ENCODE measurements at regions not wholly inside any gene's neighbourhood (a gene's known extent, or its start where the extent isn't known, plus 50 kb on each side); places are given as distances from the start of the nearest gene placed in this dataset.

- no peak for TF ChIP-seq CTCF (IDR thresholded peaks at IDR 0.05)
- TF ChIP-seq EZH2 (IDR thresholded peaks at IDR 0.05) = no peak
Observed at GRCh38 chr9:28341913-28342312, 768.6 kb upstream of the C9orf72 start.

All from neural progenitor cell (in vitro differentiated cells).